ENCODE measurements at regions not wholly inside any gene's neighbourhood (a gene's known extent, or its start where the extent isn't known, plus 50 kb on each side); places are given as distances from the start of the nearest gene placed in this dataset.
A peak's percentile ranks its signal among the peaks of the same experiment; 100 is the strongest.

GRCh38 chr9:108136656-108137055 is 647.1 kb upstream of the KLF4 start:
- in situ Hi-C loops (cut with MboI; ENCODE audit: low sequenced_read_pairs, unreplicated experiment), result no loop called here
- no peak for DNase-seq (ENCODE audit: low spot score)
- TF ChIP-seq CTCF (IDR thresholded peaks at IDR 0.05; ENCODE audit: borderline replicate concordance, control extremely low read depth, extremely low read depth, insufficient read depth, missing control alignments), result no peak

GRCh38 chr9:108134486-108135128 is 645.0 kb upstream of the KLF4 start:
- TF ChIP-seq CTCF (IDR thresholded peaks at IDR 0.05; ENCODE audit: borderline replicate concordance, control extremely low read depth, extremely low read depth, insufficient read depth, missing control alignments), result no peak
- no peak for DNase-seq (ENCODE audit: low spot score)
- in situ Hi-C loops (cut with MboI; ENCODE audit: low sequenced_read_pairs, unreplicated experiment), result no loop called here

- DNase-seq (ENCODE audit: low spot score), result no peak
- in situ Hi-C loops (cut with MboI; ENCODE audit: low sequenced_read_pairs, unreplicated experiment), result no loop called here
- no peak for TF ChIP-seq CTCF (IDR thresholded peaks at IDR 0.05; ENCODE audit: borderline replicate concordance, control extremely low read depth, extremely low read depth, insufficient read depth, missing control alignments)
Observed at GRCh38 chr9:108133680-108134079, 644.1 kb upstream of the KLF4 start.

GRCh38 chr9:108133101-108133500 is 643.5 kb upstream of the KLF4 start:
- in situ Hi-C loops (cut with MboI; ENCODE audit: low sequenced_read_pairs, unreplicated experiment), result no loop called here
- TF ChIP-seq CTCF (IDR thresholded peaks at IDR 0.05; ENCODE audit: borderline replicate concordance, control extremely low read depth, extremely low read depth, insufficient read depth, missing control alignments), result no peak
- no peak for DNase-seq (ENCODE audit: low spot score)

- DNase-seq (ENCODE audit: low spot score), result no peak
- in situ Hi-C loops (cut with MboI; ENCODE audit: low sequenced_read_pairs, unreplicated experiment), result no loop called here
- no peak for TF ChIP-seq CTCF (IDR thresholded peaks at IDR 0.05; ENCODE audit: borderline replicate concordance, control extremely low read depth, extremely low read depth, insufficient read depth, missing control alignments)
Observed at GRCh38 chr9:108130905-108131304, 641.3 kb upstream of the KLF4 start.

- peak; percentile 11 for TF ChIP-seq CTCF (IDR thresholded peaks at IDR 0.05; ENCODE audit: borderline replicate concordance, control extremely low read depth, extremely low read depth, insufficient read depth, missing control alignments)
- DNase-seq (ENCODE audit: low spot score), result no peak
- in situ Hi-C loops (cut with MboI; ENCODE audit: low sequenced_read_pairs, unreplicated experiment), result no loop called here
Observed at GRCh38 chr9:108125625-108126024, 636.1 kb upstream of the KLF4 start.
